SU-DHL-6 (cell line): ENCODE measurements at regions not wholly inside any gene's neighbourhood (a gene's known extent, or its start where the extent isn't known, plus 50 kb on each side); places are given as distances from the start of the nearest gene placed in this dataset.

Source experiments
- H2AFZ ChIP-seq: fragments of 200-600 bp; sonication (generic); 2 replicates; pipeline ENCODE4 v1.6.1; 2014; ENCODE audit warnings: low read depth, mild to moderate bottlenecking, moderate library complexity, mixed read lengths, antibody characterized with exemption, low read length; ENCODE audit not compliant: severe bottlenecking
- H3F3A ChIP-seq: fragments of 200-600 bp; shearing (Covaris generic); 2 replicates; pipeline ENCODE4 v1.6.0; 2016; ENCODE audit warnings: antibody characterized with exemption, mild to moderate bottlenecking; ENCODE audit not compliant: insufficient read depth
- H3K27ac ChIP-seq: fragments of 200-600 bp; sonication (generic); 2 replicates; pipeline ENCODE4 v1.5.1; 2016; ENCODE audit warnings: low read depth, mild to moderate bottlenecking, low read length, moderate library complexity, mixed read lengths
- H3K27me3 ChIP-seq: fragments of 200-600 bp; sonication (generic), shearing (Covaris generic); 2 replicates; pipeline ENCODE4 v1.6.0; 2014; ENCODE audit warnings: mild to moderate bottlenecking, low read length
- H3K36me3 ChIP-seq: fragments of 200-600 bp; sonication (generic); 2 replicates; pipeline ENCODE4 v1.6.1; 2014; ENCODE audit warnings: mild to moderate bottlenecking, low read length, mixed read lengths
- H3K4me2 ChIP-seq: fragments of 300-600, 200-600 bp; shearing (Covaris generic), sonication (generic); 2 replicates; pipeline ENCODE4 v1.6.0; 2014; ENCODE audit warnings: low read length, low read depth, mild to moderate bottlenecking; ENCODE audit not compliant: poor library complexity, severe bottlenecking
- H3K4me3 ChIP-seq: fragments of 200-600 bp; sonication (generic); 2 replicates; pipeline ENCODE4 v1.5.1; 2014; ENCODE audit warnings: antibody characterized with exemption, low read length, mild to moderate bottlenecking, mixed read lengths; ENCODE audit not compliant: insufficient read depth, poor library complexity, severe bottlenecking
- H3K79me2 ChIP-seq: fragments of 200-600 bp; sonication (generic); 2 replicates; pipeline ENCODE4 v1.6.1; 2014; ENCODE audit warnings: mild to moderate bottlenecking, low read length, moderate library complexity; ENCODE audit not compliant: insufficient read depth
- H3K9ac ChIP-seq: fragments of 200-600 bp; sonication (generic); 2 replicates; pipeline ENCODE4 v1.7.0; 2014; ENCODE audit warnings: mild to moderate bottlenecking, low read length
- H3K9me2 ChIP-seq: fragments of 200-600 bp; sonication (generic); replicated peaks from 2 replicates; pipeline ENCODE4 v1.6.1; 2014; ENCODE audit warnings: low read length; ENCODE audit not compliant: insufficient read depth
- H3K9me3 ChIP-seq: fragments of 200-600 bp; sonication (generic); 2 replicates; pipeline ENCODE4 v1.6.1; 2014; ENCODE audit warnings: low read length, mixed read lengths; ENCODE audit not compliant: insufficient read depth
- H4K20me1 ChIP-seq: fragments of 200-600 bp; sonication (generic); 2 replicates; pipeline ENCODE4 v1.6.1; 2014; ENCODE audit warnings: low read depth, mild to moderate bottlenecking, antibody characterized with exemption, low read length, moderate library complexity, mixed read lengths
- EZH2phosphoT487 ChIP-seq: fragments of 200-600 bp; sonication (generic), shearing (Covaris generic); conservative IDR thresholded peaks from 2 replicates; pipeline ENCODE4 v1.6.1; 2018; ENCODE audit warnings: mild to moderate bottlenecking, antibody characterized with exemption, low read length, moderate library complexity, mixed read lengths
- TF ChIP-seq, protein P1 (sequence below): fragments of 200-600 bp; sonication (generic); IDR thresholded peaks from one replicate; pipeline ENCODE4 v1.5.1; 2017; ENCODE audit warnings: antibody characterized with exemption, mild to moderate bottlenecking, low read length, moderate library complexity; ENCODE audit not compliant: insufficient read depth, poor library complexity, severe bottlenecking

GRCh38 chr2:209086761-209087160 is 337.1 kb upstream of the MAP2 start:
- no peaks in the 10 kb centered on the region for H4K20me1 ChIP-seq
- H3K27me3 ChIP-seq = no peaks in the 10 kb centered on the region
- no peak overlapping the region for H3K9ac ChIP-seq
- no peaks in the 10 kb centered on the region for H3K36me3 ChIP-seq
- no peak overlapping the region for H3K27ac ChIP-seq
- H3K4me2 ChIP-seq = no peak overlapping the region
- TF ChIP-seq EZH2phosphoT487 = no peak
- TF ChIP-seq, protein P1, sequence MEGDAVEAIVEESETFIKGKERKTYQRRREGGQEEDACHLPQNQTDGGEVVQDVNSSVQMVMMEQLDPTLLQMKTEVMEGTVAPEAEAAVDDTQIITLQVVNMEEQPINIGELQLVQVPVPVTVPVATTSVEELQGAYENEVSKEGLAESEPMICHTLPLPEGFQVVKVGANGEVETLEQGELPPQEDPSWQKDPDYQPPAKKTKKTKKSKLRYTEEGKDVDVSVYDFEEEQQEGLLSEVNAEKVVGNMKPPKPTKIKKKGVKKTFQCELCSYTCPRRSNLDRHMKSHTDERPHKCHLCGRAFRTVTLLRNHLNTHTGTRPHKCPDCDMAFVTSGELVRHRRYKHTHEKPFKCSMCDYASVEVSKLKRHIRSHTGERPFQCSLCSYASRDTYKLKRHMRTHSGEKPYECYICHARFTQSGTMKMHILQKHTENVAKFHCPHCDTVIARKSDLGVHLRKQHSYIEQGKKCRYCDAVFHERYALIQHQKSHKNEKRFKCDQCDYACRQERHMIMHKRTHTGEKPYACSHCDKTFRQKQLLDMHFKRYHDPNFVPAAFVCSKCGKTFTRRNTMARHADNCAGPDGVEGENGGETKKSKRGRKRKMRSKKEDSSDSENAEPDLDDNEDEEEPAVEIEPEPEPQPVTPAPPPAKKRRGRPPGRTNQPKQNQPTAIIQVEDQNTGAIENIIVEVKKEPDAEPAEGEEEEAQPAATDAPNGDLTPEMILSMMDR = no peak
- no peaks in the 10 kb centered on the region for H3K79me2 ChIP-seq
- H3K9me2 ChIP-seq = no peaks in the 10 kb centered on the region
- H3F3A ChIP-seq = no peaks in the 10 kb centered on the region
- H3K9me3 ChIP-seq = no peaks in the 10 kb centered on the region
- H3K4me3 ChIP-seq = no peak overlapping the region
- H2AFZ ChIP-seq = no peak overlapping the region

DNA sequence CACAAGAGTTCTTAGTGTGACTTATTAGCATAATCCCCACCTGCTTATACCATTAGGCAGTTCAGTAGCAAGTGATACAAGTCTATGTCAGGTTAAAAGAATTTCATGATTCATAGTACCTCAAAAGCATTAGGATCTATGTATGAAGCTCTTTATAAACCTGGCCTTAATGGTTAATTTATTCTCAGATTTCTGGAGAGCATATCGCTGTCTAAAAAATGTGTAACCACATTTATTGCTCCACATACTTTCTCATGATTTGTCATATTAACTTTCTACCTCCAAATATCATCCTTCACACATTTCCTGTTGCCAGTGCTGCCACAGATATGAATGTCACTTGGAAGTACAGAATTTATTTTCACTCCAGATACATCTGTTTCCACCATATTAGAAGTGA is 332.8 kb upstream of the MAP2 start:
- Histone ChIP-seq H3K27me3 (no peaks in the 10 kb centered on the region), H3K79me2 (no peaks in the 10 kb centered on the region), H3F3A (no peaks in the 10 kb centered on the region), H3K9me3 (no peaks in the 10 kb centered on the region), H3K27ac (no peak overlapping the region), H3K4me2 (no peak overlapping the region), H3K9ac (no peak overlapping the region), H3K4me3 (no peak overlapping the region), H3K9me2 (no peaks in the 10 kb centered on the region), H4K20me1 (no peaks in the 10 kb centered on the region), H3K36me3 (no peaks in the 10 kb centered on the region), H2AFZ (no peak overlapping the region)
- TF ChIP-seq EZH2phosphoT487 = no peak
- TF ChIP-seq, protein P1 = no peak

DNA sequence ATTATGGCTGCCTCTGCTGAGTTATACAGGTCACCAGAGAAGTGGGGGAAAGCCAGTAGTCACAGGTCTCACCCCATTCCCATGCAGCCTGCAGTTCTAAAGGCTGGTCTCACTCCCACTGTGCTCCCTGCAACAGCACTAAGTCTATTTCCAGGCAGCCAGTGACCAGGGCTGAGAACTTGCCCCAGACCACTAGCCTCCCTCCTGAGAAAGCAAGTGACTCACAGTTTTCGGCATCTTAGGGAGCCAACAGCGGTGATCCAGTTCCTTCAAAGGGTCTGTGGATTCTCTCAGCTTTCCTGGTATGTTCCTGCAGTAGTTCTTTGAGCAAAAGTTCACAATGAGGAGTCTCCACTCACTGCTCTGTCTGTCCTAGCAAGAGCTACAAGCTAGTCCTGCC is 329.6 kb upstream of the MAP2 start:
- Histone ChIP-seq H3F3A (no peaks in the 10 kb centered on the region), H3K79me2 (no peaks in the 10 kb centered on the region), H3K36me3 (no peaks in the 10 kb centered on the region), H3K9me3 (no peaks in the 10 kb centered on the region), H3K4me2 (no peak overlapping the region), H3K27ac (no peak overlapping the region), H2AFZ (no peak overlapping the region), H3K4me3 (no peak overlapping the region), H3K9ac (no peak overlapping the region), H3K27me3 (no peaks in the 10 kb centered on the region), H4K20me1 (no peaks in the 10 kb centered on the region), H3K9me2 (no peaks in the 10 kb centered on the region)
- TF ChIP-seq, protein P1 = no peak
- no peak for TF ChIP-seq EZH2phosphoT487

- Histone ChIP-seq H3K4me3 (no peak overlapping the region), H3K9ac (no peak overlapping the region), H3K36me3 (no peaks in the 10 kb centered on the region), H3F3A (no peaks in the 10 kb centered on the region), H3K9me3 (no peaks in the 10 kb centered on the region), H3K9me2 (no peaks in the 10 kb centered on the region), H3K4me2 (no peak overlapping the region), H4K20me1 (no peaks in the 10 kb centered on the region), H3K27me3 (no peaks in the 10 kb centered on the region), H2AFZ (no peak overlapping the region), H3K79me2 (no peaks in the 10 kb centered on the region), H3K27ac (no peak overlapping the region)
- TF ChIP-seq, protein P1 = no peak
- no peak for TF ChIP-seq EZH2phosphoT487
These were observed 328.4 kb upstream of the MAP2 start for GRCh38 chr2:209095432-209095831.
